OCI-LY3 (cell line): ENCODE measurements at regions not wholly inside any gene's neighbourhood (a gene's known extent, or its start where the extent isn't known, plus 50 kb on each side); places are given as distances from the start of the nearest gene placed in this dataset.

ENCODE experiments used
- EZH2phosphoT487 ChIP-seq: fragments of 200-600 bp; shearing (Covaris generic); IDR thresholded peaks from 2 replicates; pipeline ENCODE4 v1.6.1; 2018; ENCODE audit warnings: antibody characterized with exemption, mixed run types, low read depth
- TF ChIP-seq, protein P1 (sequence below): fragments of 200-600, 300-600 bp; sonication (generic); IDR thresholded peaks from 2 replicates; pipeline ENCODE4 v1.5.1; 2014; ENCODE audit warnings: antibody characterized with exemption, low read length, low read depth

DNA sequence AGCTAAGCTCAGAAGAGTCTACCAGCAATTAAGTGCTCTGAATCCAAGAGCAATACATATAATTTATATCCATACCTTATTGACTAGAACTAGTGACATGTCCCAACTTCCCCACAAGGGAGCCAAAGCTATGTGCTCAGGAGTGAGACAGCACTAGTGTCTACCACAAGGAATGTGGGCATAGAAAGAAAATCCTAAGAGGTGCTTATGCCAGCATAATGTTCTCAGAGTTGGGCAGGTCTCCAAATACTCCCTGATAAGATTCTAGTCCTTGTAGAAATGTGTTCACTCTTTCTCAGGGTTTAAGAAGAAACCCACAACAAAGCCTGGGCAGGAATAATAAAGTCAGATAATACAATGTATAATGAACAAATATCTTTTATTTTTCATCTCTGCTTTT, 275.1 kb downstream of the BRINP1 start:
- TF ChIP-seq, protein P1, sequence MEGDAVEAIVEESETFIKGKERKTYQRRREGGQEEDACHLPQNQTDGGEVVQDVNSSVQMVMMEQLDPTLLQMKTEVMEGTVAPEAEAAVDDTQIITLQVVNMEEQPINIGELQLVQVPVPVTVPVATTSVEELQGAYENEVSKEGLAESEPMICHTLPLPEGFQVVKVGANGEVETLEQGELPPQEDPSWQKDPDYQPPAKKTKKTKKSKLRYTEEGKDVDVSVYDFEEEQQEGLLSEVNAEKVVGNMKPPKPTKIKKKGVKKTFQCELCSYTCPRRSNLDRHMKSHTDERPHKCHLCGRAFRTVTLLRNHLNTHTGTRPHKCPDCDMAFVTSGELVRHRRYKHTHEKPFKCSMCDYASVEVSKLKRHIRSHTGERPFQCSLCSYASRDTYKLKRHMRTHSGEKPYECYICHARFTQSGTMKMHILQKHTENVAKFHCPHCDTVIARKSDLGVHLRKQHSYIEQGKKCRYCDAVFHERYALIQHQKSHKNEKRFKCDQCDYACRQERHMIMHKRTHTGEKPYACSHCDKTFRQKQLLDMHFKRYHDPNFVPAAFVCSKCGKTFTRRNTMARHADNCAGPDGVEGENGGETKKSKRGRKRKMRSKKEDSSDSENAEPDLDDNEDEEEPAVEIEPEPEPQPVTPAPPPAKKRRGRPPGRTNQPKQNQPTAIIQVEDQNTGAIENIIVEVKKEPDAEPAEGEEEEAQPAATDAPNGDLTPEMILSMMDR: no peak
- no peak for TF ChIP-seq EZH2phosphoT487
